HG02973 (cell line): ENCODE measurements at regions not wholly inside any gene's neighbourhood (a gene's known extent, or its start where the extent isn't known, plus 50 kb on each side); places are given as distances from the start of the nearest gene placed in this dataset.

ENCODE experiments used
- ATAC-seq: cut with Tn5 transposase; IDR thresholded peaks from one replicate; pipeline ENCODE4 v1.9.1; 2021; ENCODE audit warnings: moderate library complexity; ENCODE audit not compliant: unreplicated experiment

DNA sequence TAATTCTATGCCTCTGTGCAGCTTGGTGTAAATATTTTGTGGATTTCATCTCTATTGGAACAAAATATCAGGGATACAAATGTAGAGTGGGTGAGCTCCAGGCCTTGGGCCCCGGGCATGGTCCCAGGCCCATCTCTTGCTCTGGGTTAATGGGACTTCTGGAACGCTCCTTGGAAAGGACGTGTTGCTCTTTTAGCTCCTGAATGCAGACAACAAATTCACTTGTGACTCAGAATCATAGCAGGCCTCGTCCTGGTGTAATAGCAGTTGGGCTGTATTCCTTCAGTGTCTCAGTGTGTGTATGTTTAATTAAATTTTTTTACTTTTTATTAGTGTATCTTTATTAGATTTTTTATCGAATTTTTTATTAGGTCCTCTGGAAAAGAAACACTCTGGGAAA is 266.7 kb upstream of the C2CD4B start:
- no peak for ATAC-seq

DNA sequence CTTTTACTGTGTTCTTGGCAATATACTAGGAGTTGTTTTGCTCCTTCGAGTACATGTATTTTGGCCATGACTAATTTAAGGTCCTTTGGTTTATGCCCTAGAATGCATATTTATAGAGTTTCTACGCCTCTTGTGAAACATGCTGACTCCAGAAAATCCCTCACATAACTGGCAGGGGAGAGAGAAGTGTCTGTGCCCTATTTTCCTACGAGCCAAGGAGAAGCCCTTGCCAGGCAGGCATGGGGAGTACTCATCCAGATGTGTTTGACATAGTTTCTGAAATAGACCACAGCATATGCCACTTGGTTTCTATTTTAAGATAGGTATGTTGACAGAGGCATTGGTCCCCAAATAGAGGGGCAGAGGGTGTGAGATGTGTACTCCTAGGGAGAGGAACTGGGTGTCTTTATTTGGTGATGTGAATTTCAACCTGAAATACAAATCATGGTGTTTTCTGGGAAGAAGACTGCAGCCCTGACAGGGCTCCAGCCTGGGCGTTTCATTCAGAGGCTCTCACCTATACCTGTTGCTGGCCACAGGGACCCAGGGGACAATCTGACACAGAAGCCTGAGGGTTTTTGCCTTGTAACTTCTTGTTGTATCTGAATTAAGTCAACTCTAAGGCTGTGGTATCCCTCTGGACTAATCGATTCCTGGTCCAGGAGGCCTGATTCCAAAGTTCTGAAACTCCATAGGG is 267.8 kb upstream of the C2CD4B start:
- no peak for ATAC-seq

DNA sequence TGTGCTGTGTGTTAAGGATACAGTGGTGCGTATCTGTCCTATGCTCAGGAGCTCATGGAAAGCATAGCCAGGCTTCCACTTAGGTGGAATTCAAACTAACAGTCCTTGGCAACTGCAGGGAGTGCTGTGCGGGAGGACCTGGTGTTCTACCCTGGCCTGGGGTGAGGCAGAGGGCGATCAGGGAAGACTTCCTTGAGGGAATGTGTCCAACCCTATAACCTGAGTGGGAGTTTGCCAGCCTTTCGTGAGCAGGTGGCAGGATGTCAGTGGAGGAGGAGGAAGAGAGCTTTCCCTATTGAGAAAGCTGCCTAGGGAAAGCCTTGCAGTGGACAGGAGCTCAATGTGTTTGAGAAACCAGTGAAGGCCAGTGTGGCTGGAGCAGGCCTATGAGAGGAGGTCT is 271.1 kb upstream of the C2CD4B start:
- ATAC-seq: no peak

DNA sequence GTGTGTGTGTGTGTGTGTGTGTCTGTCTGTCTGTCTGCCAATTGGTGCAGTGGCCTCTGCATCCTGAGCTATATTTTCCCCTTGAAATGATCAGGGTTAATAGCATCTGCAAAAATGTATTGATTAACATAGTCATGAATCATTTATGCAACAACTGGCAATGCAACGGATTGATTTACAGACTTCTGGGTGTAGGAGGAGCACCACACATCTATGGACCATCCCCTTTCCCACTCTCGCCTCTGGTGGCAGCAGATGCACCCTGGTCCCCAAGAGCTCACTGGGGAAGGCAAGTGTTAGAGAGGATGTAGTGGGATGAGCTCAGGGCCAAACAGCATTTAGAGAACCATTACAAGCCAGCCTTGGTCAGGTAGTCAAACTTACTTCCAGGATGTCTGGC is 272.7 kb upstream of the C2CD4B start:
- no peak for ATAC-seq

DNA sequence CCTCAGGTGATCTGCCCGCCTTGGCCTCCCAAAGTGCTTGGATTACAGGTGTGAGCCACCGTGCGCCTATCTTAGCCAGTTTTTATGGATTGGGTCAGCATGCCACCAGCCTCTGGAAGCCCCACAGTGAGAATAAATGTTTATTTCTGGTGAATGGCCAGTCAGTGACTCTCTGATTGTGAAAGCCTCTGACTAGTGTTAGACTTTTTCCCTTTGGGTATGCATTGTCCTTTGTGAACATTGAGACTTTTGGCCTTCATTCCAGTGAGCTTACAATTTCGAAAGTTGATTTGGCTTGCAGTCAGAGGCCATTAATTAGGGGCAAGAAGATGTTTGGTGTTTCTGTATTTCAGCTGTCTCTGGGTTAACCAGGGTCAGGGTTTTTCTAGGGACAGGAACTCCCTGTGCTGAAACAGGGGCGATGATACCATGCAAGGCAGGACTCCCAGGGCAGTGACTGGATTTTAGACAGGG is 274.5 kb upstream of the C2CD4B start:
- ATAC-seq: no peak

DNA sequence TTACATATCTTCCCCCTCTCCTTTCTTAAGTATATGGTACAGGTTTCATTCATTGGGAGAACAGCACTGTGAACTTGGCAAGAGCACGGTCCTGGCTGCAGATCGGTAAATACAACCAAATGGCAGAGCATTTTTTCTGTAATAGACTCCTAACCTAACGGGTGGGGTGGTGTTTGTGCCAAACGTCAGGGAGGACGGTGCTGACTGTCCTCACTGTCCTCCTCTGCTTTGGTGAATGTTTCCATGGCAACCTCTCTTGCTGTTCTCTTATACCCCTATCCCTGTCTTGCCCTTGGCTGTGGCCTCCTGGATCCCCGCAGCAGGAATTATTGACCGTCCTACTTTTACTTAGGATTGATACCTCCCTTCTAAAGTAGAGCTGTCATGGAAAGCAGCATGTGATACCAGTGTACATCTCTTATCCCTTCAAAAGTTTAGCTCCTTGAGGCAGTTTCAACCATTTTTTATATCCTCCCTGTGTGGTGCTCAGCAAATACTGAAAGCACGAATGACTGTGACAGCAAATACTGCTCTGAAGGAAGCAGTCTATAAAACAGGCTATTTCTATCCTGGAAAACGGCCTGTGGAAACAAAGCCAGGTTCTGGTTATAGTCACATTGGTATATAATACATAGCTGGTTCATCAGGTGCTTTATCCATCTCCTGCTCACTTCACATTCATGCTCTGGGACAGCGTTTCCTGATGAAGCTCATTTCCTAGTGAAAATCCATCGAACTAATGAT is 275.4 kb upstream of the C2CD4B start:
- ATAC-seq: no peak

DNA sequence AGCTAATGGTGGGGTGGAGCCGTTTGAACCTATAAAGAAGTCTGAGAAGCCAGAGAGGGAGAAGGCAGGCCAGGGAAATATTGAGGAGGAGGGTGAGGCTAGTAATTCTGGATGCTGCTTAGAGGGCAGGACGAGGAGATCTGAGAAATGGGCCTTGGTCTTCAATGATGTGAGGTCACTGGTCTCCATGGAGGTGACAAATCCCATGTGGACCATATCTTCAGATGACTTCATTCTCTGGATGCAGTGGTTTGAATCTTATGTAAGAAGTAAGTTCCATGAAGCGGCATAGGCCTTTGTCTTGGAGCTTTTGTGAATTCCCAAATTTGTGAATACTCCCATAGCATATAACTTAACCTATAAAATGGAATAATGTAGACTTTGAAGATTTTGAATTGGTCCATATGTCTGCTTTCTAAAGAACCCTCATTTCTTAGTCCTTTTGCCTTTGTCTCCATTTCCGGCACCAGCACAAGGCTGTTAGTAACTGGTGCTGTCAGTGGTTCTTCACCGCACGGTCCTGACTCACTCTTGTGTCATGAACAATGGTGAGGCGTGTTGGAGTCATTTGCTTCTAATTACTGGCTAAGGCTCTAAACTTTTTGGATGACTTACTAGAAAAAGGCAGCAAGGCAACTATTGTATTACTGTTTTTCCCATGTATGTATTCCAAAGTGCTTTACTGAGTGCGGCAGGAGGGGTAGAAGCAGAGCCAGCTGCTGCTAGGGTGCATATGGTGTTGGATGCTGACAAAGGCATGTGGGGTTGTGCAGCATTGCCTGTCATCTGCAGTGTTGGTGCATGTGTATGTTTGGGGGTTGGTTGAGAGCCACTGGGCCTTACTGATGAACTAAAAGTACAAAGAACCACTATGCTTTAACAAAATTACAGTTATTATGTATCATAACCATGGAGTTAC is 279.3 kb upstream of the C2CD4B start:
- no peak for ATAC-seq

DNA sequence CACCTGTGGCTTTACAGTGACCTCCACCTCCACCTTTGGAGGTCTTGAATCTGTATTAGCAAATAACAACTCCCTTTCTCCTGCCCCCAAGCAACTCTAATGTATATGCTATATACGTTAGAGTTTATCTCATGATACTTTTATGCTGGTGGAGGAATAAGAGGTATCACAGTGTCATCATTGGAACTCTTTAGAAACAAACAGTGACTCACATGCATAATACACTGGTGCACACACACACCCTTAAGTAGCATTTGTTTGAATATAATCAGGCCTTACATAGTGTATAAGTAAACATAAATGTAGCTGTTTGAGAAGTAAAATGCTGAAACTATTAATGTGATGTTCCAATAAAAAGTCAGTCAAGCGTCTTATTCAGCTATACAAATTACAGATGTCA is 280.2 kb upstream of the C2CD4B start:
- no peak for ATAC-seq

DNA sequence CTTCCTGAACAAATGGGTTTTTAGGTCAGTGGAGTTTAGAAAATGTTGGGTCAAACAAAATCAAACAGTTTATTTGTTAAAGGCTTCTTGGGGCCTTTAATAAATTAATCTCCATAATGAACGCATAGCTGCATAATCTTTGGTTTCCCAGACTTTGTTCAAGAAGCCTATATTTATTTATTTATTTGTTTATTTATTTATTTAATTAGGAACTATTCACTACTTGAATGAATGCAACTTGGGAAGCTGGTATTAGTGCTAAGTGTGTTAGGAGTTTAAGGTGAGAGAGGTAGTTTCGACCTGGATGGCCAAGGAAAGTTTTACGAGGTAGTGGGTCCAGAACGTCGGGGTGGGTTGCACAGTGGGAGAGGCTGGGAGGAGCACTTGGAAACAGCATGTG is 281.9 kb upstream of the C2CD4B start:
- ATAC-seq: no peak

DNA sequence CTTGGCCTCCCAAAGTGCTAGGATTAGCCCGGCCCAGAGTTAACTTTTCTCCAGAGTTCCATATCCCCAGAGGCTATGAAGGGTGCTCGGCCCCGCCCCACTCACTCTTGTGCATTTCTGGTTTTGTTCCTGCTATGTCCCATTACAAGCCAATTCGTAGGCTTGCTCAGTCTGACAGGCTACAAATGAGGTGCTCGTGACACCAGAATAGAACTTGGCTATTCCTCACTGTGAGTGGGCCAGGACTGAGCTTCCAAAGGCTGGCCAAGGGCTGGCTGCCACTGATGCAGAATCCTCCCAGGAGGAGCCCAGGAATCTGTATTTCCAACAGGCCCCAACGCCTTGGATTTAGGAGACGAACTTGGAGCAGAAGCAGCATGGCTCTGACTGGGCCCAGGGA is 282.7 kb upstream of the C2CD4B start:
- no peak for ATAC-seq

DNA sequence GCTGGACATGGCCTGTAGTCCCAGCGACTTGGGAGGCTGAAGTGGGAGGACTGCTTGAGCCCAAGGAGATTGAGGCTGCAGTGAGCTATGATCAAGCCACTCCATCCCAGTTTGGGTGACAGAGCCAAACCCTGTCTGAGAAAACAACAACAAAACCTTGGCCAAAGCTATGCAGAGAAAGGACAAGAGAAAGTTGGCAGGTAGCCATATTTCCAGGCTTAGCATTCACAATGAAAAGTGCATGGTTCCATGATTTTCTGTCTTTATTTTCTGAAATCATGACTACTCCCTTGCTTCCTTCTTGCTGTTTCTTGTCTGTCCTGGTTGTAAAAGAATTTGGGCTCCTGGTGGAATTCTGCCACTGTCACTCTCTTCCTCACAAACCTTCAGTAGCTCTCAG is 284.6 kb upstream of the C2CD4B start:
- ATAC-seq: no peak

DNA sequence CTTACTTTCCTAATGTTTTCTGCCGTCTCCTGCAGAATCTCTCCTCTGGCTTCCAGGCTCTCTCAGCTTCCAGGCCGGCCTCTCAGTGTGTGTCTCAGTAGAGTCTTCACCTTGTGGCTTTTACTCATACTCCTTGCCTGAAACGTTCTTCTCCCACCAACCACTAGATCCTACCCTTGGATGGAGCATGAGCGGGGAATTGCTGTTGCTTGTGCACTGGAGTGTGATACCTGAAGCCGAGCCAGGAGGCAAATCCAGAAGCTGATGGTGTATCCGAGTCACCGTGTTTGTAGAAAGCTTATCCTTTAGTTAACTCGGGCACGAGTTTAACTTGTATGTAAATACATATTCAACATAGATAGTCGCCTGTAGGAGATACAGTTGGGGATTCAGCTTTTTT is 285.0 kb upstream of the C2CD4B start:
- no peak for ATAC-seq

DNA sequence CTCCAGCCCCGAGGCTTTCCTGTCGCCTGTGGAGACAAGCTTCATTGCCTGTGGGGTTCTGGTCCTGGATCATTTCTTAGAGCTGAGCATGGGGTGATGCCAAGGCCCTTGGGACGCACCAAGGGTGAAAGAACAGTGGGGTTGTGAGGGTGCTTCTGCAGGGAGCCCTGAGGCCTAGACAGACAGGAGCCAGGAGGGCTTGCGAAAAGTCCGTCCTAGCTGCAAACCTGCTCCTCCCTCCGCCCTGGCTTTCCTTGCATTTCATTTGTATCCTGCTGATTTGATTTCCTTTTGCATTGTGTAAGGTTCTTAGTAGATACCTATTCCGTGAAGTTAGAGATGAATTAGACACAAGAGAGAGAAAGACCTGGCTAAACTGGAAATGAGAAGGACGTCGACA is 286.9 kb upstream of the C2CD4B start:
- no peak for ATAC-seq

DNA sequence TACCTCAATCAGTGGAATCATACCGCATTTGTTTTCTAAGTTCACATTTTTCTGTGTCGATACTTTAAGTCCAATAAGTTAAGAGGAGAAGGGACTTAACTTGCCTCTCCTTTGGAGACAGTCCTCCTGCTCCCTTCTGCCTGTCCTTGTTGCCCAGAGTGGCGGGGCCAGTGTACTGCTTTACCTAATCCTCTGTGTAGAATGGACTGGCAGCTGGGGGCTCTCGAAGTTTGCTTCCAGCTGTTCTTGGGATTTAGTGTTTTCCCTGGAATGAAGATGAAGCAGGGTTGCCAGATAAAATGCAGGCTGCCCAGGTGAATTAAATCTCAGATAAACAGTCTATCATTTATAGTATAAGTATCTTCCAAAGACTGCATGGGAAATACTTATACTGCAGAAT is 287.6 kb upstream of the C2CD4B start:
- ATAC-seq: no peak

DNA sequence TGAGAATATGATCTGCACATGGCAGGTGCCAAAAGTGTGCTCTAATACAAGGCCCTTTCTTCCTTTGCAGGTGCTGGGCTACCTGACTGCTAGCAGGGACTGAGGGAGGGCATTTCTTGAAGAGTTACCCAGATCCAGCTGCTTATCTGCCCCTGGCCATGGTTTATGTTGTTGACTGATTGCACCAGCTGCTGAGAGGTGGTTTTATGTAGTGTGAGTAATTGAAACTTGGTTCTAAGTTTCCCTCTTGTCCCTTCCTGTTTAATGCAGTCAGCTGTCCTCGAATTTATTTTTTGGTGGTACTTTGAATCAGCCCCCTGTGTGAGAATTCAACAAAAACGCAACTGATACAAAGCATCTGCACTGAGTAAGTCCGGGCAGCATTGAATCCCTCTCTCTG is 288.3 kb upstream of the C2CD4B start:
- no peak for ATAC-seq

DNA sequence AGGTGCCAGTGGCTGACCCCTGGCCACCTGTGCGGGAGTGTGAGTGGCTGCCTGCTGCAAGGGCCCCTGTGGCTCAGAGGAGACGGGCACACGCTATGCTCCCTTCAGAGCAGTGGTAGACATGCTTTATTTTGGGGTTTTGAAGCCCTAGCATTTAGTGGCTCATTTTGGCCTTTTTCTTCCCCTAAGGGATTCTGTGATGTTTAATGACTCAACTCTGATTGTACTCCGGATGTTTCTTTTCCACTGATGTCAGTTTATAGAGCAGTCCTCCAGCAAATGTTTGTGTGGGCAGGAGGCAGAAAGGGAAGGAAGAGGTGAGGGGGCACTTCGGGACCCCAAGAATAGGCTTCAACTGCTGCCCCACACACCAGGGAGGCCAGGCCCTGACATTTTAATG is 288.9 kb upstream of the C2CD4B start:
- no peak for ATAC-seq

DNA sequence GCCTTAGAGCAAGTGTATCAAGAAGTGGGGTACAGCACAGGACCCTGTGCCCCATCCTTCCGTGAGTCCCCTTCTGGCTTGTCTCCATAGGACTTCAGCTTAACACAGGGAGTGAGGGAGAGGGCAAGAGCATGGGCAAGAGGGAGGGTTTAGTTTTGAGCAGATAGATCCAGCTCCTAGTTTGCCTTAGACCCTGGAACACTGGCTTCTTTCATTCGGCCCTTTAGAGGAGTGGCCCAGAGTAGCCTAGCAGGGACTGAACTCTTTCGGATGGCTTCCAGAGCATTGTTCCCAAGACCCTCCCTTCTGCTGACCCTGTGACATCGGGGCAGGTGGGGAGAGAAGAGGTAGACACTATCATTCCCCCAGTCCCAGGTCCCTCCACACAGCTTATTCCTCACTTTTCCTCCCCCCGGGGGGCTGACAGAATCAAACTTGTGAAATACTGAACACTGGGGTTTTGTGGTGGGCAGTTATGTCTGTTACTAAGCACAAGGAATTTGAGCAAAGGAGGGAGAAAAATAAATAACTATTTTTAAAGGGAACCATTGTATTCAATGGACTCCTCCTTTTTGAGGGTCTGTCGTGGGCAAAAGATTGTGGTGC is 289.6 kb upstream of the C2CD4B start:
- ATAC-seq: no peak

DNA sequence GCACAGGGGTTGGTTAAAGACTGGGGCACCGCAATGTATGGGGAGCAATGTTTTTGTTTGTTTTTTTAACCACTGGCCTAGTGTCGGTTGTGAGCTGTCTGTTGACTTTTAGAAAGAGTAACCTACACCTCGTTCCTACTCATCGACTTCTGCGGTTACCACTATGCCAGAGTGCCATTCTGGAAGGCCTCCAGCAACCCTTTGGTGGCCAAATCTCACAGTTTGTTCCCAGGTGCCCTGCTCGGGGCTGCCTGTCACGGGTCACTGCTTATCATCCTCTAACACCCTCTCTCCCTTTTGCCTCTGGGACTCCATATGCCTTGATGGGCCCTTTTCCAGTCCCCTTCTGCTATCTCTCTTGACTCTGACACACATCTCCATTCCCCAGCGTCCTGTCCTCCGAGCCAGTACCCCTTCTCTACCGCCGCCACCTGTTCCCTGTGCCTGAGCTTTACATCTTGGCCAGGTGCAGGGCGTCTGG is 290.4 kb upstream of the C2CD4B start:
- ATAC-seq: no peak

DNA sequence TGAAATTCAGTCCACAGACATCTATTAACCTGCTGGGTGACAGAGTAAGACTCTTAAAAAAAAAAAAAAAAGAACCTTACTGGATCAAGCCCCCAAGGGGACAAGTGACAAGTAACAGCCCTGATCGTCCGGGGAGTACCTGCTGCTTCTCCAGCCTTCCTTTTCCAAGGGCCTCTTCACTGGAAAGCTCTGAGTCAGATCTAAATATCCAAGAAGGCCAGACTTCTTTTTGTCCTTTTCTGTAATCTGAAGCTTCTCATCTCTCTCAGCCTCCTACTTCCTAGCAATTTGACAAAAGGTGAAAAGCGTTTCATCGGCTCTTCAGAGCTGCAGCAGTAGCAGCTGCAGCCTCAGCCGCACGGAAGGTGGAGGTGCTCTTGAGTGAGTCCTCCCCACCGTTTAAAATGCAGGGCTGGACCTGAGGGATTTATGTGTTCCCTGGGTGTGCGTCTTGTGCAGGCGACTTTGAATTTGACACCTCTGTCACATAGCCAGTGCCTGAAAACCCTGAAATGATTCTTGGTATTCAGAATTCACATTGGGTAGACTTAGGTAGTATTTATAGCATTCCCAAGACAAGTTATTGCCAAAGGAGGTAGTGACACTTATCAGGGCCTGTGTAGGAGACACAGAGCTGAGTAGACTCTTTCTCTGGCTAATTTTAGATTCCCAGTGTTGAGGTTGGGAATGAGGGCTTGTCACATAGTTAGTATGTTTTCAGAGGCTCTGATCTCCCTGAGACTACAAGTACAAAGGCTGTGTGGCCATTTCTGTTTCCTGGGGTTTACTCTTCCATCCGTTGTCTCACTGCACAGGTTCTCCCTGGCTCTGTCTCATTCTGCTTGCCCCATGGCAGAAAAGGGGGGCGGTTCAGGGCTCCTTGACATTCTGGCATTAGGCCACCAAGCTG is 291.2 kb upstream of the C2CD4B start:
- ATAC-seq: no peak

DNA sequence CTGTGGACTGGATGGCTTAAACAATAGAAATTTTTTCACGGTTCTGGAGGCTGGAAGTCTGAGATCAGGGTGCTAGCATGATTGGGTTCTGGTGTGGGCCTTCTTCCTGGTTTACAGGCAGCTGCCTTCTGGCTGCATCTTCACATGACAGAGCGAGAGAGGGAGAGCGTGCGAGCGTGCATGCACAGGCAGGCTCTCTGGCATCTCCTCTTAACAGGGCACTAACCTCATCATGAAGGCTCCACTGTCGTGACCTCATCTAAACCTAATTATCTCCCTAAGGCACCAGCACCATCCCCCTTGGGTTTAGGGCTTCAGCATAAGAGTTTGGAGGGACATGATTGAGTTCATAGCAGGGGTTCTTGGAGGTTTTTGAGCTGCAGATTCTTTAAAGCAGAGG is 292.0 kb upstream of the C2CD4B start:
- no peak for ATAC-seq
